HS-27A (cell line): ENCODE measurements at regions not wholly inside any gene's neighbourhood (a gene's known extent, or its start where the extent isn't known, plus 50 kb on each side); places are given as distances from the start of the nearest gene placed in this dataset.
"Not testable (repeated sequence)": the region's sequence is repeated elsewhere in the genome, so short reads cannot be mapped to it uniquely, and the experiment has no call there.

ENCODE experiments used
- DNase-seq: peaks from one replicate; pipeline ENCODE4 v3.0.0-alpha.2; 2012; ENCODE audit warnings: low read depth, missing footprints

GRCh38 chr5:62178258-62178657, 127.7 kb upstream of the KIF2A start:
- no peak for DNase-seq

- no peak for DNase-seq
These were observed 123.2 kb upstream of the KIF2A start for GRCh38 chr5:62182802-62183201.

- no peak for DNase-seq
These were observed 122.3 kb upstream of the KIF2A start for GRCh38 chr5:62183727-62184126.

- no peak for DNase-seq
These were observed 121.6 kb upstream of the KIF2A start for GRCh38 chr5:62184444-62184843.

- DNase-seq: no peak
These were observed 115.8 kb upstream of the KIF2A start for GRCh38 chr5:62190173-62190572.

- DNase-seq: no peak
These were observed 115.1 kb upstream of the KIF2A start for GRCh38 chr5:62190931-62191330.

- no peak for DNase-seq
These were observed 113.0 kb upstream of the KIF2A start for GRCh38 chr5:62192958-62193357.

- DNase-seq: not testable (repeated sequence)
These were observed 109.5 kb upstream of the KIF2A start for GRCh38 chr5:62196532-62196931.

- DNase-seq: no peak
These were observed 108.3 kb upstream of the KIF2A start for GRCh38 chr5:62197697-62198096.

GRCh38 chr5:62198421-62198820, 107.6 kb upstream of the KIF2A start:
- DNase-seq: no peak

GRCh38 chr5:62199792-62200716, 106.0 kb upstream of the KIF2A start:
- DNase-seq: no peak

GRCh38 chr5:62206150-62206829, 99.7 kb upstream of the KIF2A start:
- DNase-seq: no peak

GRCh38 chr5:62208218-62208852, 97.7 kb upstream of the KIF2A start:
- no peak for DNase-seq

- DNase-seq: no peak
These were observed 94.6 kb upstream of the KIF2A start for GRCh38 chr5:62211405-62211804.

- no peak for DNase-seq
These were observed 93.4 kb upstream of the KIF2A start for GRCh38 chr5:62212648-62213047.

GRCh38 chr5:62214701-62215100, 91.3 kb upstream of the KIF2A start:
- no peak for DNase-seq

- not testable (repeated sequence) for DNase-seq
These were observed 89.4 kb upstream of the KIF2A start for GRCh38 chr5:62216603-62217002.

- not testable (repeated sequence) for DNase-seq
These were observed 88.9 kb upstream of the KIF2A start for GRCh38 chr5:62217095-62217494.

GRCh38 chr5:62218860-62219259, 87.1 kb upstream of the KIF2A start:
- DNase-seq: not testable (repeated sequence)

GRCh38 chr5:62221881-62222280, 84.1 kb upstream of the KIF2A start:
- DNase-seq: not testable (repeated sequence)

GRCh38 chr5:62222305-62222704, 83.7 kb upstream of the KIF2A start:
- DNase-seq: not testable (repeated sequence)

- not testable (repeated sequence) for DNase-seq
These were observed 82.7 kb upstream of the KIF2A start for GRCh38 chr5:62223312-62223670.
